Breast epithelium (tissue), 3 donors: ENCODE measurements at regions not wholly inside any gene's neighbourhood (a gene's known extent, or its start where the extent isn't known, plus 50 kb on each side); places are given as distances from the start of the nearest gene placed in this dataset.

ENCODE experiments used
- CTCF ChIP-seq, 3 donors: fragments of 450-650 bp; IDR thresholded peaks; one replicate each; pipeline ENCODE4 v1.5.1; 2016 to 2017; ENCODE audit warnings: antibody characterized with exemption in 3 of 3, mild to moderate bottlenecking in 3 of 3, moderate library complexity in 3 of 3
- POLR2AphosphoS5 ChIP-seq, 3 donors: sonication (generic); formaldehyde crosslinking; IDR thresholded peaks; one replicate each; pipeline ENCODE4 v1.6.1; 2017; ENCODE audit warnings: antibody characterized with exemption in 3 of 3

- TF ChIP-seq POLR2AphosphoS5 (IDR thresholded peaks at IDR 0.05): no peak
- no peak for TF ChIP-seq CTCF (IDR thresholded peaks at IDR 0.05)
Observed at GRCh38 chr1:244205906-244206305, 154.8 kb downstream of the ZBTB18 start.
